Liver (tissue), 3 donors: ENCODE measurements at regions not wholly inside any gene's neighbourhood (a gene's known extent, or its start where the extent isn't known, plus 50 kb on each side); places are given as distances from the start of the nearest gene placed in this dataset.

Experiments used
- FOXA1 ChIP-seq: IDR thresholded peaks from 2 replicates; pipeline ENCODE4 v1.6.1; 2016; ENCODE audit warnings: antibody characterized with exemption
- FOXA2 ChIP-seq: IDR thresholded peaks from 2 replicates; pipeline ENCODE4 v1.6.1; 2016; ENCODE audit warnings: antibody characterized with exemption
- HNF4G ChIP-seq: IDR thresholded peaks from 2 replicates; pipeline ENCODE4 v1.6.1; 2016; ENCODE audit warnings: antibody characterized with exemption
- JUND ChIP-seq, 2 donors: IDR thresholded peaks; 2 replicates each; pipeline ENCODE4 v1.6.1; 2016; ENCODE audit warnings: antibody characterized with exemption in 2 of 2
- MAX ChIP-seq: IDR thresholded peaks from 2 replicates; pipeline ENCODE4 v1.6.1; 2016; ENCODE audit warnings: antibody characterized with exemption
- NR2F2 ChIP-seq: IDR thresholded peaks from 2 replicates; pipeline ENCODE4 v1.6.1; 2016; ENCODE audit warnings: antibody characterized with exemption
- REST ChIP-seq: IDR thresholded peaks from 2 replicates; pipeline ENCODE4 v1.6.1; 2016; ENCODE audit warnings: antibody characterized with exemption, mild to moderate bottlenecking
- RXRA ChIP-seq, 2 donors: IDR thresholded peaks; 2 replicates each; pipeline ENCODE4 v1.6.1; 2017 to 2018; ENCODE audit warnings: antibody characterized with exemption in 2 of 2, mild to moderate bottlenecking in 1 of 2
- SP1 ChIP-seq: IDR thresholded peaks from 2 replicates; pipeline ENCODE4 v1.6.1; 2018; ENCODE audit warnings: antibody characterized with exemption, mild to moderate bottlenecking
- TAF1 ChIP-seq: conservative IDR thresholded peaks from 2 replicates; pipeline ENCODE4 v1.6.1; 2016; ENCODE audit warnings: antibody characterized with exemption, mild to moderate bottlenecking
- YY1 ChIP-seq: IDR thresholded peaks from 2 replicates; pipeline ENCODE4 v1.6.1; 2016; ENCODE audit warnings: antibody characterized with exemption, mild to moderate bottlenecking
- ZBTB33 ChIP-seq: IDR thresholded peaks from 2 replicates; pipeline ENCODE4 v1.6.1; 2016; ENCODE audit warnings: antibody characterized with exemption
- TF ChIP-seq, protein P1 (sequence below): fragments of 150-350 bp; IDR thresholded peaks from 2 replicates; pipeline ENCODE4 v1.5.1; 2017; ENCODE audit warnings: improper control_type of control experiment, low read depth, low read length; ENCODE audit not compliant: missing input control
- TF ChIP-seq, protein P2 (sequence below): IDR thresholded peaks from 2 replicates; pipeline ENCODE4 v1.6.1; 2016; ENCODE audit warnings: antibody characterized with exemption
- donor health status: healthy.
- donor health status: healthy.

GRCh38 chr9:30773427-30773826, 1611.0 kb upstream of the ACO1 start:
- TF ChIP-seq, protein P1, sequence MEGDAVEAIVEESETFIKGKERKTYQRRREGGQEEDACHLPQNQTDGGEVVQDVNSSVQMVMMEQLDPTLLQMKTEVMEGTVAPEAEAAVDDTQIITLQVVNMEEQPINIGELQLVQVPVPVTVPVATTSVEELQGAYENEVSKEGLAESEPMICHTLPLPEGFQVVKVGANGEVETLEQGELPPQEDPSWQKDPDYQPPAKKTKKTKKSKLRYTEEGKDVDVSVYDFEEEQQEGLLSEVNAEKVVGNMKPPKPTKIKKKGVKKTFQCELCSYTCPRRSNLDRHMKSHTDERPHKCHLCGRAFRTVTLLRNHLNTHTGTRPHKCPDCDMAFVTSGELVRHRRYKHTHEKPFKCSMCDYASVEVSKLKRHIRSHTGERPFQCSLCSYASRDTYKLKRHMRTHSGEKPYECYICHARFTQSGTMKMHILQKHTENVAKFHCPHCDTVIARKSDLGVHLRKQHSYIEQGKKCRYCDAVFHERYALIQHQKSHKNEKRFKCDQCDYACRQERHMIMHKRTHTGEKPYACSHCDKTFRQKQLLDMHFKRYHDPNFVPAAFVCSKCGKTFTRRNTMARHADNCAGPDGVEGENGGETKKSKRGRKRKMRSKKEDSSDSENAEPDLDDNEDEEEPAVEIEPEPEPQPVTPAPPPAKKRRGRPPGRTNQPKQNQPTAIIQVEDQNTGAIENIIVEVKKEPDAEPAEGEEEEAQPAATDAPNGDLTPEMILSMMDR: no peak
- TF ChIP-seq MAX (no peak), RXRA (IDR thresholded peaks at IDR 0.05) (no peak), TAF1 (no peak), SP1 (no peak), FOXA1 (no peak), ZBTB33 (no peak), NR2F2 (no peak), HNF4G (no peak), YY1 (no peak), JUND (IDR thresholded peaks at IDR 0.05) (no peak), FOXA2 (no peak), REST (no peak)
- TF ChIP-seq, protein P2, sequence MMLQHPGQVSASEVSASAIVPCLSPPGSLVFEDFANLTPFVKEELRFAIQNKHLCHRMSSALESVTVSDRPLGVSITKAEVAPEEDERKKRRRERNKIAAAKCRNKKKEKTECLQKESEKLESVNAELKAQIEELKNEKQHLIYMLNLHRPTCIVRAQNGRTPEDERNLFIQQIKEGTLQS: no peak
